ENCODE measurements at regions not wholly inside any gene's neighbourhood (a gene's known extent, or its start where the extent isn't known, plus 50 kb on each side); places are given as distances from the start of the nearest gene placed in this dataset.

DNA sequence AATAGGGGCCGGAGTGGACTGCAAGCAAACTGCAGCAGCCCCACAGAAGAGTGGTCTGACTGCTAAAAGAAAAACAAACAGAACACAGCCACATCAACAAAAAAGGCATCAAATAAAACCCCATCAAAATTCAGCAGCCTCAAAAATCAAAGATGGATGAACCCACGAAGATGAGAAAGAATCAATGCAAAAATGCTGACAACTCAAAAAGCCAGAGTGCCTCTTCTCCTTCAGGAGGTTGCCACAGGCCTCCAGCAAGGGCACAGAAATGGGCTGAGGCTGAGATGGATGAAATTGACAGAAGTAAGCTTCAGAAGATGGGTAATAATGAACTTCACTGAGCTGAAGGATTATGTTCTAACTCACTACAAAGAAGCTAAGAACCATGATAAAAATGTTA, 388.6 kb downstream of the PABPC4L start:
- no peaks in the 10 kb centered on the region for H3K9me3 ChIP-seq (ENCODE audit: control insufficient read depth, low read length)
- no peak overlapping the region for H3K4me3 ChIP-seq (ENCODE audit: low read depth, low read length)
- H3K4me1 ChIP-seq = no peaks in the 10 kb centered on the region
- no peak overlapping the region for H3K9ac ChIP-seq
- TF ChIP-seq, protein P1, sequence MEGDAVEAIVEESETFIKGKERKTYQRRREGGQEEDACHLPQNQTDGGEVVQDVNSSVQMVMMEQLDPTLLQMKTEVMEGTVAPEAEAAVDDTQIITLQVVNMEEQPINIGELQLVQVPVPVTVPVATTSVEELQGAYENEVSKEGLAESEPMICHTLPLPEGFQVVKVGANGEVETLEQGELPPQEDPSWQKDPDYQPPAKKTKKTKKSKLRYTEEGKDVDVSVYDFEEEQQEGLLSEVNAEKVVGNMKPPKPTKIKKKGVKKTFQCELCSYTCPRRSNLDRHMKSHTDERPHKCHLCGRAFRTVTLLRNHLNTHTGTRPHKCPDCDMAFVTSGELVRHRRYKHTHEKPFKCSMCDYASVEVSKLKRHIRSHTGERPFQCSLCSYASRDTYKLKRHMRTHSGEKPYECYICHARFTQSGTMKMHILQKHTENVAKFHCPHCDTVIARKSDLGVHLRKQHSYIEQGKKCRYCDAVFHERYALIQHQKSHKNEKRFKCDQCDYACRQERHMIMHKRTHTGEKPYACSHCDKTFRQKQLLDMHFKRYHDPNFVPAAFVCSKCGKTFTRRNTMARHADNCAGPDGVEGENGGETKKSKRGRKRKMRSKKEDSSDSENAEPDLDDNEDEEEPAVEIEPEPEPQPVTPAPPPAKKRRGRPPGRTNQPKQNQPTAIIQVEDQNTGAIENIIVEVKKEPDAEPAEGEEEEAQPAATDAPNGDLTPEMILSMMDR (IDR thresholded peaks at IDR 0.05) = no peak
- no peak overlapping the region for H3K27ac ChIP-seq
- H3K4me2 ChIP-seq (ENCODE audit: low read length) = no peak overlapping the region
- H2AFZ ChIP-seq = no peak overlapping the region
- no peaks in the 10 kb centered on the region for H3K27me3 ChIP-seq (ENCODE audit: control insufficient read depth, insufficient read depth, low read length)
- no peaks in the 10 kb centered on the region for H3K36me3 ChIP-seq (ENCODE audit: control insufficient read depth, insufficient read depth, low read length)
- H3K79me2 ChIP-seq = no peaks in the 10 kb centered on the region

DNA sequence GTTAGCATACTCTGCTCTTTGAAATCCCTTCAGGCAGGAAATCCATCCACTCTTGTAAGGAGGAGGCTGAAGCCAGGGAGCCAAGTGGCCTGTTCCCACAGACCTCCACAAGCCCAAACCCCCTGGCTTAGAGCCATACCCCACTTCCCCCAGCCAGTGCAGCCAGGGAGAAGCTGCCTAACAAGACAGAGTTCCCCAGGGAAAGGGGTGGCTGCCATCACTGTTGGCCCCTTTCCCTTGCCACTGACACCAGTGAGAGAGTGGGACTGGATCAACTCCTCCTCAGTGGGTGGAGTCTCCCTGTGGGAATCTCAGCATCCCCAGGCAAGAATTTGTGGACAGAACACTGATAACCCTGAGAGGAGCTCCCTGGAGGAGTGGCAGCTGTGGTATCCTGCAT, 389.4 kb downstream of the PABPC4L start:
- Histone ChIP-seq H2AFZ (no peak overlapping the region), H3K4me1 (no peaks in the 10 kb centered on the region)
- TF ChIP-seq, protein P1 (IDR thresholded peaks at IDR 0.05) = no peak

GRCh38 chr4:133808151-133808550, 393.4 kb downstream of the PABPC4L start:
- no peaks in the 10 kb centered on the region for H3K27me3 ChIP-seq (ENCODE audit: control insufficient read depth, insufficient read depth, low read length)
- no peak overlapping the region for H3K4me2 ChIP-seq (ENCODE audit: low read length)
- no peaks in the 10 kb centered on the region for H3K36me3 ChIP-seq (ENCODE audit: control insufficient read depth, insufficient read depth, low read length)
- H3K9me3 ChIP-seq (ENCODE audit: control insufficient read depth, low read length) = no peaks in the 10 kb centered on the region
- TF ChIP-seq, protein P1 (IDR thresholded peaks at IDR 0.05) = no peak
- H3K4me1 ChIP-seq = no peaks in the 10 kb centered on the region
- H2AFZ ChIP-seq = no peak overlapping the region
- H3K27ac ChIP-seq = no peak overlapping the region
- no peak overlapping the region for H3K4me3 ChIP-seq (ENCODE audit: low read depth, low read length)
- H3K9ac ChIP-seq = no peak overlapping the region
- H3K79me2 ChIP-seq = no peaks in the 10 kb centered on the region

More for the DNA sequence above, 389.4 kb downstream of the PABPC4L start:
- no peaks in the 10 kb centered on the region for H3K9me3 ChIP-seq (ENCODE audit: control insufficient read depth, low read length)
- no peaks in the 10 kb centered on the region for H3K36me3 ChIP-seq (ENCODE audit: control insufficient read depth, insufficient read depth, low read length)
- no peak overlapping the region for H3K9ac ChIP-seq
- no peak overlapping the region for H3K27ac ChIP-seq
- no peaks in the 10 kb centered on the region for H3K79me2 ChIP-seq
- no peaks in the 10 kb centered on the region for H3K27me3 ChIP-seq (ENCODE audit: control insufficient read depth, insufficient read depth, low read length)
- no peak overlapping the region for H3K4me3 ChIP-seq (ENCODE audit: low read depth, low read length)
- no peak overlapping the region for H3K4me2 ChIP-seq (ENCODE audit: low read length)

DNA sequence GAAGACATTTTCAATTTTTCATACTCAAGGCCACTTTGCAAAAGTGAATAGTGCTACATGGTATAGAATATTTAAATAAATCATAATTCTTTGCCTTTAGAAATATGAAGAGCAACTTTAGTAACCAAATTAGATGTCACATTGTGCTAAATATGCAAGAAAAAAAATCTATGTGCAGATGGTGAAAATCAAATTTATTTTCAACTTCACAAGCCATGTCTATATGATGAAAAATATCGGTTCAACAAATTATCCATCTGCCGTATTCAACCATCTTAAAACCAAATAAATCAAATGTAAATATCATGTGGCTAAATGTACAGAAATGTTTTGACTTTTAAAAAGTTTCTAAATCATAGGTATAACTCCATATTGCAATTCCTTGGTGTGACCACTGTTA, 398.2 kb downstream of the PABPC4L start:
- Histone ChIP-seq H3K4me3 (ENCODE audit: low read depth, low read length) (no peak overlapping the region), H3K79me2 (no peaks in the 10 kb centered on the region), H3K27ac (no peak overlapping the region), H3K27me3 (ENCODE audit: control insufficient read depth, insufficient read depth, low read length) (no peaks in the 10 kb centered on the region), H3K36me3 (ENCODE audit: control insufficient read depth, insufficient read depth, low read length) (no peaks in the 10 kb centered on the region), H3K4me1 (no peaks in the 10 kb centered on the region), H2AFZ (no peak overlapping the region), H3K9me3 (ENCODE audit: control insufficient read depth, low read length) (no peaks in the 10 kb centered on the region), H3K4me2 (ENCODE audit: low read length) (no peak overlapping the region), H3K9ac (no peak overlapping the region)
- TF ChIP-seq, protein P1 (IDR thresholded peaks at IDR 0.05) = no peak

- Histone ChIP-seq H3K27ac (no peak overlapping the region), H3K27me3 (ENCODE audit: control insufficient read depth, insufficient read depth, low read length) (no peaks in the 10 kb centered on the region), H3K4me3 (ENCODE audit: low read depth, low read length) (no peak overlapping the region), H2AFZ (no peak overlapping the region), H3K79me2 (no peaks in the 10 kb centered on the region), H3K4me1 (no peaks in the 10 kb centered on the region), H3K9me3 (ENCODE audit: control insufficient read depth, low read length) (no peaks in the 10 kb centered on the region), H3K4me2 (ENCODE audit: low read length) (no peak overlapping the region), H3K9ac (no peak overlapping the region), H3K36me3 (ENCODE audit: control insufficient read depth, insufficient read depth, low read length) (no peaks in the 10 kb centered on the region)
- TF ChIP-seq, protein P1 (IDR thresholded peaks at IDR 0.05) = no peak
These were observed 399.0 kb downstream of the PABPC4L start for GRCh38 chr4:133802359-133803140.
